GM21619 (cell line): ENCODE measurements at regions not wholly inside any gene's neighbourhood (a gene's known extent, or its start where the extent isn't known, plus 50 kb on each side); places are given as distances from the start of the nearest gene placed in this dataset.
"Not testable (repeated sequence)": the region's sequence is repeated elsewhere in the genome, so short reads cannot be mapped to it uniquely, and the experiment has no call there.

Experiments used
- ATAC-seq: cut with Tn5 transposase; IDR thresholded peaks from one replicate; pipeline ENCODE4 v1.9.1; 2021; ENCODE audit not compliant: unreplicated experiment

- ATAC-seq = no peak
Observed at GRCh38 chr14:88064841-88065240, 59.9 kb downstream of the GPR65 start.

DNA sequence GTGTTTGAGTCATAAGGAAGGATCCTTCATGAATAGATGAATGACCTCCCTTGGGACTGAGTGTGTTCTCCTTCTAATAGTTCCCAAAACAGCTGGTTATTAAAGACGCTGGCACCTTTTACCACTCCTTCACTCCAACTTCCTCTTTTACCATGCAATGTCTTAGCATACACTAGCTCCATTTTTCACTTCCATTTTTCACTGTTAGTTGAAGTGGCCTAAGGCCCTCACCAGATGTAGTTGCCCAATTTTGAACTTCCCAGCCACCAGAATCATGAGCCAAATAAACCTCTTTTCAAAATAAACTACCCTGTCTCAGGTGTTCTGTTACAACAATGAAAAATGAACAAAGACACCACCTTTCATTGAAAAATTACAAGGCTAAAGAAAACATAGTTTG is 64.7 kb downstream of the GPR65 start:
- ATAC-seq = no peak

- ATAC-seq = no peak
Observed at GRCh38 chr14:88075269-88075981, 70.5 kb downstream of the GPR65 start.

DNA sequence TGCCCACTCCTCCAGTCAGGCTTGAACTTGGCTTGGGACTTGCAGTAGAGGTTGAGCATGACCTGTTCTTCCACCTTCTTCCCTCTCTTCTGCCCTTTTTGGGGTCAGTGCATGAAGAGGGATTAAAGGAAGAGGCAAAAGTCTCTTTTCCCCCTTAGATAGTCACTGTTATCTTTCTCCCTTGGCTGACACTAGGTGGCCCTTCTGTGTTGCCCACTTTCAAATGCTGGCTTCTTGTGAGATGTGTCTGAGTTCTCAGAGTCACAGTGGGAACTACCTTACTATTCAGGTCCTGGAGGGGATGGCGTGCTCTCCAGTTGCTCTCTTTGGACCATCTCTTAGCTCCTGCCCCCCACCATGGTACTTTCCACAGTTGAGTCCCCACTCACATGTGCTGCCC is 73.6 kb downstream of the GPR65 start:
- no peak for ATAC-seq

- ATAC-seq = no peak
Observed at GRCh38 chr14:88079624-88080023, 74.7 kb downstream of the GPR65 start.

DNA sequence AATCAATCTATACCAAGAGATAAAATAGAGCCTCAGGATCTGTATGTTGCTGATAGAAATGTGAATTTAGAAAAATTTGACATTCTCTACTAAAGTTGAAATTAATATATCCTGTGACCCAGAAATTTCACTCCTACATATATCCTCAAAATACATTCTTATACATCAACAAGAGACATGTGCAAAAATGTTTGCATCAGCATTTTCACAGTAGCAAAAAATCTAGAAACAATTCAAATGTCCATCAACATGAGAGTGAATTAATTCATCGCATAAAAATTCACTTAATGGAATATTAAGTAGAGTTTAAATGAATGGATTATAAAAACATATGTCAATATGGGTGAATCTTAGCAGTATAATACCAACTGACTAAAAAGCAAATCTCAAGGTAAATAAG is 80.8 kb downstream of the GPR65 start:
- ATAC-seq = no peak

- ATAC-seq = no peak
Observed at GRCh38 chr14:88089445-88089844, 84.5 kb downstream of the GPR65 start.

DNA sequence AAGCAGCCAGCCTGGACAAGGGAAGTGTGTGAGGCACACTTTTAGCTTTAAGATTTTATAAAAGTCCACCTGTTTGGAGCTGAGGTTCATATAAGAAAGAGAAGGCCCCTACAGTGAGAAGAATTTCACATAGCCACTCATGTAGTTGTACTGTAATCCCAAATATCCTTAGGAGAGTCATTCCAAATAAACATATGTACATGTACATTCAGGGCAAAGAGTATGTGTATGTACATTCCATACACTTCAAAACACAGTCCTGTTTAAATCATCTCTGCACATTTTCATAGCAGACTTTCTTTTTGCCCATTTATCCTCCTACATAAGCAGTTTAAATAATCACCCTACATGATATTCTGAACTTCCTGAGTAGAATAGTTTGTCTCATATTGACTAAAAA is 87.6 kb downstream of the GPR65 start:
- no peak for ATAC-seq

DNA sequence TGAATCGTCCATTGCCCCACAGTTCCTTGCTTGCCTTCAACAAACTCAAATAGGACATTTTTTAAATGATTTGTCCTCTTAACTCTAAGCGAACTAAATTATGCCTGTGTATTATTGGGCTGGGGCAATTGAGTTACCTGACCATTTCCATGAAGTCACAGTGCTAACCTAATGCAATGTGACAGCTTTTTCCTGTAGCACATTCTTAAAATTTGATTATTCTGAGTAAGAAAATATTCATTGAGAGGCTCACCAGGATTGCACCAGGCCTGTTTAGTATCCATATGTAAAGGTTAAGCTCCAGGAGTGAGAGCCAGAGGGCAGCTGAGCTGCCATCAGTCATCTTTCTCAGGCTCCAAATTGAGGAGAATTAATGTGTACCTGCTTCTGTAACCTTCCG is 90.9 kb downstream of the GPR65 start:
- no peak for ATAC-seq

DNA sequence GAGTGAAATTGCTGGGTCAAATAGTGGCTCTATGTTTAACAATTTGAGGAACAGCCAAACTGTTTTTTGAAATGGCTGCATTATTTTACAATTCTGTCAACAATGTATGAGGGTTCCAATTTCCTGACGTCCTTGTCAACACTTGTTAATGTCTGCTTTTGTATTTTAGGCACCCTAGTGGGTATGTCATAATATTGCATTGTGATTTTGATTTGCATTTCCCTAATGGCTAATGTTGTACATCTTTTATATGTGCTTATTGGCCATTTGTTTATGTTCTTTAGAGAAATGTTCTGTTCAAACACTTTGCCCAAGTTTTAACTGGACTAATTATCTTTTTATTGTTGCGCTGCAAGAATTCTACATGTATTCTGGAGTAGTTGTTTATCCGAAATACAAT is 93.2 kb downstream of the GPR65 start:
- ATAC-seq = no peak

DNA sequence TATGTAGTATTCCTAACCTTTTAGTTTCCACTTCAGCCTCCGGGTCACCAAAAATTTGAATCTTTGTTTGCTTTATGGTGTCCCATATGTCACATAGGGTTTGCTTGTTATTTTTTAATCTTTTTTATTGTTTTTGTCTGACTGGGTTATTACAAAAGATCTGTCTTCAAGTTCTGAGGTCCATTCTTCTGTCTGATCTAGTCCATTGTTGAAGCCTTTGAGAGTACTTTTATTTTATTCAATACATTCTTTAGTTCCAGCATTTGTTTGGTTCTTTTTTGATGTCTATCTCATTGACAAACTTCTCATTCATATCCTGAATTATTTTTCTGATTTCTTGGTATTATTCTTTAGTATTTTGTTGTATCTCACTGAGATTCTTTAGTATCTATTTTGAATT is 99.8 kb downstream of the GPR65 start:
- ATAC-seq = no peak

DNA sequence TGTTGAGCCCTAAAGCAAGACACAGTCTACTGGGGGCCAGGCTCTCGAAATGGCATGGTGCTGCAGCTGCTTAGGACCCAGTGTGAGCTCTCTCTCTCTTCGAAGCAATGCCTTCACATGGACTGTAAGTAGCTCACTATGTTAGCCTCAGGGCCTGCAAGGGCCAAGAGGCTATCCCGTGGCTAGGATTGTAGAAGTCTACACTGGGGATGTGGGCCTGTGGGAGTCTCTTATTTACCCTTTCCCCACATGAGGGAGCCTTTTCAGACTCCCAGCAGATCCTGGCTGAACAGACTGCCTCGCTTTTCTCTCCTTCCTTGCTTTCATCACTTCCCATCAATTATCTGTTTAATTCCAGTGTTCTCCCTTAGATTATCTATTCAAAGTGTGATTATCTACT is 101.4 kb downstream of the GPR65 start:
- no peak for ATAC-seq

- ATAC-seq = not testable (repeated sequence)
Observed at GRCh38 chr14:88127669-88128068, 122.7 kb downstream of the GPR65 start.

GRCh38 chr14:88128816-88129215 is 123.9 kb downstream of the GPR65 start:
- no peak for ATAC-seq

- ATAC-seq = peak; percentile 95
Observed at GRCh38 chr14:88129306-88130056, 124.5 kb downstream of the GPR65 start.

DNA sequence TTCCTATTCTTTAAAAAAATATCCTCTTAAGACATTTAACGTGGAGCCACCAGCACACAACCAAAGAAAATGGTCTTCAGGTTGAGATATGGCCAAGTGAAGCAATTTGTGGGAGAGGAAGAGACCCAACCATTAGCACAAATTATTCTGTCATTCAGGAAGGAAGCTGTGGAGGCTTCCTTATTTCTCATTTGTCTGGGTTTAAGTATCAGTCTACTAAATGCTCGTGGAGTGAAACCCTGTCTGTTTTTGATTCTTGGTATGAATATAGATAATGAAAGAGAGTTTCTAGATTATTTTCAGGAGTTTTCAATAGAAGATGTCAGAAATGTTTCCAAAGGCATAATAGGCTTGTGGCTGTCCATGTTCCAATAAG is 125.1 kb downstream of the GPR65 start:
- ATAC-seq = peak; percentile 67
